ENCODE measurements at regions not wholly inside any gene's neighbourhood (a gene's known extent, or its start where the extent isn't known, plus 50 kb on each side); places are given as distances from the start of the nearest gene placed in this dataset.

- no peaks in the 10 kb centered on the region for H3K36me3 ChIP-seq (ENCODE audit: control insufficient read depth, low read depth, low read length)
- no peak overlapping the region for H3K4me3 ChIP-seq (ENCODE audit: low read length)
- H3K27ac ChIP-seq (ENCODE audit: low read length): no peak overlapping the region
- no peaks in the 10 kb centered on the region for H3K9me3 ChIP-seq (ENCODE audit: control insufficient read depth, low read depth, low read length)
- H3K4me1 ChIP-seq (ENCODE audit: control insufficient read depth, low read depth, low read length): no peaks in the 10 kb centered on the region
- no peaks in the 10 kb centered on the region for H3K27me3 ChIP-seq (ENCODE audit: control insufficient read depth, insufficient read depth, low read length)
- H3K9ac ChIP-seq (ENCODE audit: low read length): no peak overlapping the region
Observed at GRCh38 chr15:96561593-96561992, 231.1 kb downstream of the NR2F2 start.

- Histone ChIP-seq H3K9ac (ENCODE audit: low read length) (no peak overlapping the region), H3K4me3 (ENCODE audit: low read length) (no peak overlapping the region), H3K4me1 (ENCODE audit: control insufficient read depth, low read depth, low read length) (no peaks in the 10 kb centered on the region), H3K27ac (ENCODE audit: low read length) (no peak overlapping the region), H3K9me3 (ENCODE audit: control insufficient read depth, low read depth, low read length) (no peaks in the 10 kb centered on the region), H3K27me3 (ENCODE audit: control insufficient read depth, insufficient read depth, low read length) (no peaks in the 10 kb centered on the region), H3K36me3 (ENCODE audit: control insufficient read depth, low read depth, low read length) (no peaks in the 10 kb centered on the region)
Observed at GRCh38 chr15:96564546-96564945, 234.0 kb downstream of the NR2F2 start.

DNA sequence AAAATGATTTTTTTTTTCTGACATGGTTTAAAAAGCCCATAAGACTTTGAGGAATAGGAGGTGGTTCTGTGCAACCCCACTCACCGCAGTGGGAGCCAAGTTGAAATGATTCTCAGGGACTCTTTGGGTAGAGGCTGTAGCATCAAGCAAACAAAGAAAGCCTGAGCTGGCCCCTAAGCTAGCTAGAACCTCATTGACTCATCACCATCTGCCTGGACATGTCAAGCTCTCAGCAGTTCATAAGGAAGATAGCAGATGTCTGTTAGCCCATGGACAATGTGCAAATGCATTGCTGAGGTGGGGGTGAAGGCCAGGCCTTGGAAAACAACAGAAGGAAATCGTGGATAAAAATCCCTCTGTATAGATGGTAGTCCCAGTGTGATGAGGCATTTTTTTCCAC, 234.8 kb downstream of the NR2F2 start:
- H3K27me3 ChIP-seq (ENCODE audit: control insufficient read depth, insufficient read depth, low read length): no peaks in the 10 kb centered on the region
- no peak overlapping the region for H3K4me3 ChIP-seq (ENCODE audit: low read length)
- H3K36me3 ChIP-seq (ENCODE audit: control insufficient read depth, low read depth, low read length): no peaks in the 10 kb centered on the region
- no peaks in the 10 kb centered on the region for H3K4me1 ChIP-seq (ENCODE audit: control insufficient read depth, low read depth, low read length)
- no peak overlapping the region for H3K27ac ChIP-seq (ENCODE audit: low read length)
- no peaks in the 10 kb centered on the region for H3K9me3 ChIP-seq (ENCODE audit: control insufficient read depth, low read depth, low read length)
- H3K9ac ChIP-seq (ENCODE audit: low read length): no peak overlapping the region

DNA sequence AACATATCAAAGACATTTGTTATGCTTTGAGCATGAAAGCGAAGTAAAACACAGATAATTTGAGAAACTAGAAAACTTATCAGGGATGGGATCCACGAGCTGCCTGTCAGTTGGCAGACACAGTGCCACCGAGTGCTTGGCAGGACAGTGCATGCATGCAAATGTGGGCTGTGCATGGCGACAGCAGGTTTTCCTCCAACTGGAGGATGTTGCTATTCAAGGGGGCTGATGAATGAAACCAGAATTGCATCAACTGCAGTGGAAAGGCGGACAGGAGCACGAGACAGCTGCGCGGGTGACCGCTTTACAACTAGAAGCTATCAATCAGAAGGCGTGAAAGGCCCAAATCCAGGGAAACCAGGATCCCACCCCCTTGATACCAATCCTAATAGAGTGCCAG, 244.3 kb downstream of the NR2F2 start:
- Histone ChIP-seq H3K4me3 (ENCODE audit: low read length) (no peak overlapping the region), H3K36me3 (ENCODE audit: control insufficient read depth, low read depth, low read length) (no peaks in the 10 kb centered on the region), H3K27me3 (ENCODE audit: control insufficient read depth, insufficient read depth, low read length) (no peaks in the 10 kb centered on the region), H3K9ac (ENCODE audit: low read length) (no peak overlapping the region), H3K9me3 (ENCODE audit: control insufficient read depth, low read depth, low read length) (no peaks in the 10 kb centered on the region), H3K4me1 (ENCODE audit: control insufficient read depth, low read depth, low read length) (no peaks in the 10 kb centered on the region), H3K27ac (ENCODE audit: low read length) (no peak overlapping the region)

GRCh38 chr15:96576596-96576995, 246.1 kb downstream of the NR2F2 start:
- Histone ChIP-seq H3K9me3 (ENCODE audit: control insufficient read depth, low read depth, low read length) (no peaks in the 10 kb centered on the region), H3K4me3 (ENCODE audit: low read length) (no peak overlapping the region), H3K36me3 (ENCODE audit: control insufficient read depth, low read depth, low read length) (no peaks in the 10 kb centered on the region), H3K27me3 (ENCODE audit: control insufficient read depth, insufficient read depth, low read length) (no peaks in the 10 kb centered on the region), H3K4me1 (ENCODE audit: control insufficient read depth, low read depth, low read length) (peaks cover 3% of the 10 kb centered on the region), H3K27ac (ENCODE audit: low read length) (no peak overlapping the region), H3K9ac (ENCODE audit: low read length) (no peak overlapping the region)

- H3K4me1 ChIP-seq (ENCODE audit: control insufficient read depth, low read depth, low read length): peaks cover 3% of the 10 kb centered on the region
- no peaks in the 10 kb centered on the region for H3K9me3 ChIP-seq (ENCODE audit: control insufficient read depth, low read depth, low read length)
- H3K9ac ChIP-seq (ENCODE audit: low read length): no peak overlapping the region
- no peak overlapping the region for H3K27ac ChIP-seq (ENCODE audit: low read length)
- no peaks in the 10 kb centered on the region for H3K27me3 ChIP-seq (ENCODE audit: control insufficient read depth, insufficient read depth, low read length)
- no peak overlapping the region for H3K4me3 ChIP-seq (ENCODE audit: low read length)
- H3K36me3 ChIP-seq (ENCODE audit: control insufficient read depth, low read depth, low read length): no peaks in the 10 kb centered on the region
Observed at GRCh38 chr15:96578393-96578792, 247.9 kb downstream of the NR2F2 start.

DNA sequence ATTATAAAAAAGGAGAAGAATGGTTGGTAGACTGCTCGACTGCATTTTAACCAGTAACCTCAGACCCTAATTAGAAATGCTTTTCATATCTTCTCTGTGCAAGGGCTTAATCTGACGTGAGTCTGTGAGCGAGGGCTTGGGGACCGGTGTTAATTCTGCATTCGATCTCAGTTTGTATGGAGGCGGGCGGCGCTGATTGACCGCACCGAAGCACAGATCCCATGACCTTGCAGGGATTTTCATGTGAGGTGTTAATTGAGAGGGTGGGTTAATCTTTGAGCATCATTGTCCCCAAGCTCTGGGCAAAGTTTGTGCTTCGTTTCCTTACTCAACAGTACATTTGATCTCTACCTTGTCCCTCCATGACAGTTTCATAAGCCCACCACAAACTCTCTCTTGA, 250.9 kb downstream of the NR2F2 start:
- H3K36me3 ChIP-seq (ENCODE audit: control insufficient read depth, low read depth, low read length): no peaks in the 10 kb centered on the region

DNA sequence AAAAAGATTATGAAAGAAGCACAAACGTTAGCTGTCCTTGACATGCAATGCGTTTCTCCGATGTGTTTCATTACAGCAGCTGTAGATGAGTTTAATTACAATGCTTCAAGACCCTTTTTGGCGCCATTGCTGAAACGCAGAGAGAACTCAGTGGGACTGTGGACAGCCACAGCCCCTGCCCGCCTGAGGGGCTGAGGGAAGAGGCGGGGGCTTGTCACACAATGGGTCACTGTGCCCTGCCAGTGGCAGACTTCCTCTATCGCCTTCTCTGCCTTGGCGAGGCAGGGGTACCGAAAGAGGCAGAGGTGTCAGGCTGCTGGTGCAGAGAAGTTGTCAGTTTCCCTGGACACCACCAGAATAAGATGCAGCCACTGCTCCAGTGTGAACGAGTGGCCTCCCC, 252.0 kb downstream of the NR2F2 start:
- H3K9ac ChIP-seq (ENCODE audit: low read length): no peak overlapping the region
- no peaks in the 10 kb centered on the region for H3K36me3 ChIP-seq (ENCODE audit: control insufficient read depth, low read depth, low read length)
- no peaks in the 10 kb centered on the region for H3K27me3 ChIP-seq (ENCODE audit: control insufficient read depth, insufficient read depth, low read length)
- H3K4me1 ChIP-seq (ENCODE audit: control insufficient read depth, low read depth, low read length): peaks cover 7% of the 10 kb centered on the region
- no peak overlapping the region for H3K4me3 ChIP-seq (ENCODE audit: low read length)
- no peak overlapping the region for H3K27ac ChIP-seq (ENCODE audit: low read length)
- no peaks in the 10 kb centered on the region for H3K9me3 ChIP-seq (ENCODE audit: control insufficient read depth, low read depth, low read length)

More for the DNA sequence above, 250.9 kb downstream of the NR2F2 start:
- Histone ChIP-seq H3K27me3 (ENCODE audit: control insufficient read depth, insufficient read depth, low read length) (no peaks in the 10 kb centered on the region), H3K4me3 (ENCODE audit: low read length) (no peak overlapping the region), H3K27ac (ENCODE audit: low read length) (no peak overlapping the region), H3K9ac (ENCODE audit: low read length) (no peak overlapping the region), H3K9me3 (ENCODE audit: control insufficient read depth, low read depth, low read length) (no peaks in the 10 kb centered on the region), H3K4me1 (ENCODE audit: control insufficient read depth, low read depth, low read length) (peaks cover 6% of the 10 kb centered on the region)

DNA sequence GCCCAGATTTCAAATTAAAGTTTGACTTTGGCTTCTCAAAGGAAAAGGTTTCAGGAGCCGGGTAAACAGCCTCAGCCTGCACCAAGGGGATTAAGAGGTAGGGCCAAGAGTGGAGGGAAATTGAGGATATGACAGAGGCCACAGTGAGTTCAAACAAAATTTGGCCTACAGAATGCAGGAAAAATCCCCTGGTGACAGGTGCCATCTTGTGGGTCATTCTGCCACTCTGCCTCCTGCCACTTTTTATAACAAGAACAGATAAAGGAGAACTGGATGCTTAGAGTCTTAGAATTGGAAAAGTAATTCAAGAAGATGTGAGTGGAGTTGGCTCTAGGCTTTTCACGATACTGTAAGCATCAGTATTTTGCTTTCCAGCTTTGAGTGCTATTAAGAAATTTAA, 253.2 kb downstream of the NR2F2 start:
- no peak overlapping the region for H3K9ac ChIP-seq (ENCODE audit: low read length)
- no peak overlapping the region for H3K4me3 ChIP-seq (ENCODE audit: low read length)
- no peaks in the 10 kb centered on the region for H3K9me3 ChIP-seq (ENCODE audit: control insufficient read depth, low read depth, low read length)
- H3K27ac ChIP-seq (ENCODE audit: low read length): no peak overlapping the region
- peaks cover 18% of the 10 kb centered on the region for H3K4me1 ChIP-seq (ENCODE audit: control insufficient read depth, low read depth, low read length)
- H3K36me3 ChIP-seq (ENCODE audit: control insufficient read depth, low read depth, low read length): no peaks in the 10 kb centered on the region
- no peaks in the 10 kb centered on the region for H3K27me3 ChIP-seq (ENCODE audit: control insufficient read depth, insufficient read depth, low read length)

DNA sequence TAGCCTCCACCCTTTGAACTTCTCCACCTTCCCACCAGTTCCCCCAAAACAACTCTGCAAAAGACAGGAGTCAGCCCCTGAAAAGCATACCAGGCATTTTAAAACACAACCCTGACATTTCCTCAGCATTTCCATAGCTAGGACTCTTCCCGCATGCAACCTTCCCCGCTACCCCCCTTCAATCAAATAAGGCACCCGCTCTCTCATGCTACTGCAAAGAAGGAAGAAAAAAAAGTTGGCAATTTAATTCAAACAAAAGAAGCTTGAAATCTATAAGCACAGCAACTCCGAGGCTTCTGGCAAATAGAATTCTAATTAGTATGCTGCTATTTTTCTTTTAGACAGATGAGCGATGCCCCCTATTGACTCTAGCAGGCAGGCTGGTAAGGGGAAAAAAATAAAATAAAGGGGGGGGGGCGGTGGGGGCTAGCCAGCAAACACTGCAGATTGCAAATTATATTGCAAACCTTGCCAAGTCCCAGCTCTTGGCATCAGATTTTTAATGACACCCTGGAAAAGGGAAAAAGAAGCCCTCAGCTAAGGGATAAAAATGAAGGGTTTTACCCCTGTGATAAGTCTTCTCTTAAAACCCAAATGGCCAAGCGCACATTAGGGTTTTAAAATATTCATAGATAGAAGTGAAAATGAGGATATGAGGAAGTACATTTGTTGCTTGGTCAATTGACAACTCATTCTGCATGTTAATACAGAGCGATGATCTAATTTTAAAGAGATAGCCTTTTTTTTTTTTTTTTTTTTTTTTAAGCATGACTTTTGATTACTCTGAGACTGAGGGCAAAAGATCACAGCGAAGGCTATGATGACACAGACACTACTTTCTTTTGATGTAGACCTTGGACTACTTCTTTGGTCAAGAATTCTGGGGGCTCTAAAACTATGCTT, 255.2 kb downstream of the NR2F2 start:
- Histone ChIP-seq H3K9me3 (ENCODE audit: control insufficient read depth, low read depth, low read length) (no peaks in the 10 kb centered on the region), H3K36me3 (ENCODE audit: control insufficient read depth, low read depth, low read length) (no peaks in the 10 kb centered on the region), H3K27me3 (ENCODE audit: control insufficient read depth, insufficient read depth, low read length) (no peaks in the 10 kb centered on the region), H3K9ac (ENCODE audit: low read length) (no peak overlapping the region), H3K4me1 (ENCODE audit: control insufficient read depth, low read depth, low read length) (peaks cover 18% of the 10 kb centered on the region), H3K4me3 (ENCODE audit: low read length) (no peak overlapping the region), H3K27ac (ENCODE audit: low read length) (no peak overlapping the region)

DNA sequence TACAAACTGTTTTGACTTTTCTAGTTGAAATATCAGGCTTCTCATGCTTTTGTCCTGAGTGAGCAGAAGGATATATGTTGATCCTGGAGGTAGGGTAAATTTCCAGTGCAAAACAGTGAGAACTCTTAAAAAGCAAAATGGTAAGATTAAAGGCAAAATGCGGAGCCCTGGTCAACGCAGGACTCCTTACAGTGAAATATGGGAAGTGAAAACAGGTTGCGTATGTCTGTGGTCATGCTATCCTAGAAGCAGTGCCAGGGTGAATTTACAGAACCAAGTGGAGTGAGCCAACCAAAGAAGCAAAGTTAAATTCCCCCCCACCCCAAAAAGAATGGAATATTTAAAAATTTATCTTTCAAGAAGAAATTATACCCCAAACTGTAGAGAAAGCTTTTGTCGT, 256.4 kb downstream of the NR2F2 start:
- H3K4me1 ChIP-seq (ENCODE audit: control insufficient read depth, low read depth, low read length): peaks cover 16% of the 10 kb centered on the region
- H3K27ac ChIP-seq (ENCODE audit: low read length): no peak overlapping the region
- no peaks in the 10 kb centered on the region for H3K9me3 ChIP-seq (ENCODE audit: control insufficient read depth, low read depth, low read length)
- H3K4me3 ChIP-seq (ENCODE audit: low read length): no peak overlapping the region
- H3K36me3 ChIP-seq (ENCODE audit: control insufficient read depth, low read depth, low read length): no peaks in the 10 kb centered on the region
- H3K27me3 ChIP-seq (ENCODE audit: control insufficient read depth, insufficient read depth, low read length): no peaks in the 10 kb centered on the region
- H3K9ac ChIP-seq (ENCODE audit: low read length): no peak overlapping the region

GRCh38 chr15:96589864-96590263, 259.4 kb downstream of the NR2F2 start:
- Histone ChIP-seq H3K27ac (ENCODE audit: low read length) (no peak overlapping the region), H3K9ac (ENCODE audit: low read length) (no peak overlapping the region), H3K27me3 (ENCODE audit: control insufficient read depth, insufficient read depth, low read length) (no peaks in the 10 kb centered on the region), H3K4me1 (ENCODE audit: control insufficient read depth, low read depth, low read length) (peaks cover 24% of the 10 kb centered on the region), H3K36me3 (ENCODE audit: control insufficient read depth, low read depth, low read length) (no peaks in the 10 kb centered on the region), H3K4me3 (ENCODE audit: low read length) (no peak overlapping the region), H3K9me3 (ENCODE audit: control insufficient read depth, low read depth, low read length) (no peaks in the 10 kb centered on the region)

Data from iPS-18a (cell line).